Mesodermal cell (in vitro differentiated cells): ENCODE measurements at regions not wholly inside any gene's neighbourhood (a gene's known extent, or its start where the extent isn't known, plus 50 kb on each side); places are given as distances from the start of the nearest gene placed in this dataset.

Experiments used
- H3K27ac ChIP-seq: 2 replicates; pipeline ENCODE4 v1.7.0; 2013; ENCODE audit warnings: mild to moderate bottlenecking, low read depth, low read length, moderate library complexity; ENCODE audit not compliant: severe bottlenecking
- H3K36me3 ChIP-seq: 2 replicates; pipeline ENCODE4 v1.7.1; 2013; ENCODE audit warnings: mild to moderate bottlenecking, low read length, moderate library complexity; ENCODE audit not compliant: control insufficient read depth, insufficient read depth
- H3K4me1 ChIP-seq: one replicate; pipeline ENCODE4 v1.7.1; 2013; ENCODE audit warnings: mild to moderate bottlenecking, low read length; ENCODE audit not compliant: insufficient read depth, control insufficient read depth, poor library complexity, severe bottlenecking
- H3K4me3 ChIP-seq: 2 replicates; pipeline ENCODE4 v1.7.0; 2013; ENCODE audit warnings: low read length, control low read depth, mild to moderate bottlenecking; ENCODE audit not compliant: insufficient read depth, poor library complexity, severe bottlenecking; ENCODE audit errors: extremely low read depth
- H3K9me3 ChIP-seq: 2 replicates; pipeline ENCODE4 v1.7.1; 2013; ENCODE audit warnings: mild to moderate bottlenecking, low read length, moderate library complexity; ENCODE audit not compliant: control insufficient read depth
- WGBS, 2 experiments: methylation state at CpG; one replicate each; pipeline ENCODE4 v1.1.5; 2013; ENCODE audit warnings: missing lambda C conversion rate in 2 of 2; ENCODE audit not compliant: insufficient coverage in 2 of 2; 5-methylcytosine and 5-hydroxymethylcytosine counted together

DNA sequence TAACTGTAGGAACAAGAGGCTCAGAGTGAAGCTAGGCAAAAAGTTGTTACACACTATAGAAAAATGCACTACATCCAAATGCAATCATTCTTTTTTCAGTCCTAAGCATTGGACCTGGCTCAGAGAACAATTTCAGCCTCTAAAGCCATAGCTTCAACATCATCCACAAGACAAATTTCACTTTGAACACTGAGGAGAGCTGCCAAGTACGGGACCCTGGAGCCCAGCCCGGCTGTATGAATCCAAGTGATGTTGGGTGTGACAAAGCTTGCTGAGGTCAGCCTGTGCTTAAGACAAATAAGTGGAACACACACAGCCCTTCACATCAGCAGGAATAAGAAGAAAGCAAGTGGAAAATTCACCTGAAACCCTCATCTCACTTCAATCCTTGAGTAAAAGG, 233.1 kb upstream of the PFKP start:
- Histone ChIP-seq H3K4me3 (no peak overlapping the region), H3K27ac (no peak overlapping the region), H3K36me3 (no peaks in the 10 kb centered on the region), H3K4me1 (no peaks in the 10 kb centered on the region), H3K9me3 (no peaks in the 10 kb centered on the region)
- WGBS, 2 experiments = no CpG with 5 or more reads among the region's 2 CpGs

DNA sequence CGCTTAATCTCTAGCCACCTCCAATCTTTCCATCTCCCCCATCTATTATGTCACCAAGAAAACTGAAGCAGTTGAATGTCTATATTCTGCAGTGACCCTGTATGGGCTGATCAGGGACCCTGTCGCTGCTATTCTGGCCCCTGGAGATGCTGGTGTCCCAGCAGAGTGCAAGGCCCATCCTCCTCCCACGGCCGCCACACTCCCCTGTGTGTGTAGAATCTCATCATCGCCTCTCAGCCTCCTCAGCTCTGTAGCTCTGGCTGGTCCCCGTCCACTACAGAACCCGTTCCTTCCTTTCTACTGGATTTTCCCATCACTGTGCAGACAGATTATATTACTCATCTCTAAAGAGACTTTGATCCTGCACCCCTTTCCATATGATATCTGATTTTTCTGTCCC, 235.8 kb upstream of the PFKP start:
- H3K36me3 ChIP-seq = no peaks in the 10 kb centered on the region
- 80 to 81% methylated on average over 7 of the region's 7 CpGs for WGBS, 2 experiments
- no peaks in the 10 kb centered on the region for H3K4me1 ChIP-seq
- no peak overlapping the region for H3K4me3 ChIP-seq
- no peaks in the 10 kb centered on the region for H3K9me3 ChIP-seq
- no peak overlapping the region for H3K27ac ChIP-seq

DNA sequence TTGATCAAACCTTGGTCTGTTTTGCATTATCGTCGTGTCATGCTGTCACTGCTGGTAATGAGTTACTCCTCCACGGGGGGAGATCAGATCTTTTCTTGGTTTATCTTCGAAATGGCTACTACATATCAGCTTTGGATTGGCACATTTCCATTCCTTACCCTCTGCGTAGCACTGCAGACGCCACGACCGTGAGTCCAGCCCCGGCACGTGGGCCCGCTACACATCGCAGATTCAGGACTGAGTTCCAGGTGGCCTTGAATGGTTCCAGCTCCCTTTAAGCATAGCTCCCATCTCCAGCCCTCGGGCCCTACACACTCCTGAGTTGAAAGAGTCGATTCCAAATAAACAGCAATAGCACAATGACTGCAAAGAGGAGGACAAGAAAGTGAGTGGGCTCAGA, 238.6 kb upstream of the PFKP start:
- H3K36me3 ChIP-seq = no peaks in the 10 kb centered on the region
- H3K4me1 ChIP-seq = no peaks in the 10 kb centered on the region
- WGBS, 2 experiments = 96 to 100% methylated on average over 8 to 13 of the region's 14 CpGs
- H3K9me3 ChIP-seq = no peaks in the 10 kb centered on the region
- H3K4me3 ChIP-seq = no peak overlapping the region
- H3K27ac ChIP-seq = no peak overlapping the region

DNA sequence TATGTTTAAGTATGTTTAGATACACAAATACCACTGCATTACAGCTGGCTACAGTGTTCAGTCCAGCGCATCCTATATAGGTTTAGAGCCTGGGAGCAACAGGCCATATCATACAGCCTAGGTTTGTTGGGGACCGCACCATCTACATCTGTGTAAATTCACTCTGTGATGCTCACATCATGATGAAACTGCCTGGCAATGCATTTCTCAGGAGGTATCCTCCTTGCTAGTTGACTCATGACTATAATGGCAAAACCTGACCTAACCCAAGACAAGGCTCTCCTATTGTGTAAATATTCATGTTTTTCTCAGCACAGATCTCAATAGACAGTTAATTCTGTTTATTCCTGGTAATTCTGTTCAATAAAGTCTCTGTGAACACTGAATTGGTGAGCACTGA, 240.7 kb upstream of the PFKP start:
- 0% methylated on average over 1 of the region's 2 CpGs; no CpG with 5 or more reads in 1 of the 2 experiments for WGBS, 2 experiments
- Histone ChIP-seq H3K4me1 (no peaks in the 10 kb centered on the region), H3K4me3 (no peak overlapping the region), H3K9me3 (no peaks in the 10 kb centered on the region), H3K36me3 (no peaks in the 10 kb centered on the region), H3K27ac (no peak overlapping the region)

DNA sequence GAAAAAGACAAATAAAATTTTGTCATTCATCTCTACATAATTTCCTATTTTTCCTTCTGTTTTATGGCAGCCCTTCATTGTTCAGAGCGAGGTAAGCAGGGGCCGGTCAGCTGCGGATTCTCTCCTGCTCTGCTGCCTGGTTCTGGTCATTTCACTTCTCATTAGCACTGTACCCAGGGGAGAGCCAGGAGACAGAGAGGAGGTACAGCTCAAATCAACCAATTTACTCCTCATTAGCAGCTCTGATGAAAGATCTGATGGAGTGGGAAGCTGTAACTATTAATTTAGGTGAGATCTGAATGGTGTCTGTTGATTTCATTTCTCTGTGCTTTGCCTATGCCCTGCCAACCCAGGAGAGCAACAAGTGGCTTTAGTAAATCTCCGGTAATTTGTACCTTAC, 241.5 kb upstream of the PFKP start:
- no peak overlapping the region for H3K4me3 ChIP-seq
- no peaks in the 10 kb centered on the region for H3K36me3 ChIP-seq
- H3K9me3 ChIP-seq = no peaks in the 10 kb centered on the region
- no peak overlapping the region for H3K27ac ChIP-seq
- H3K4me1 ChIP-seq = no peaks in the 10 kb centered on the region
- WGBS, 2 experiments = 85 to 98% methylated on average over 4 of the region's 4 CpGs

DNA sequence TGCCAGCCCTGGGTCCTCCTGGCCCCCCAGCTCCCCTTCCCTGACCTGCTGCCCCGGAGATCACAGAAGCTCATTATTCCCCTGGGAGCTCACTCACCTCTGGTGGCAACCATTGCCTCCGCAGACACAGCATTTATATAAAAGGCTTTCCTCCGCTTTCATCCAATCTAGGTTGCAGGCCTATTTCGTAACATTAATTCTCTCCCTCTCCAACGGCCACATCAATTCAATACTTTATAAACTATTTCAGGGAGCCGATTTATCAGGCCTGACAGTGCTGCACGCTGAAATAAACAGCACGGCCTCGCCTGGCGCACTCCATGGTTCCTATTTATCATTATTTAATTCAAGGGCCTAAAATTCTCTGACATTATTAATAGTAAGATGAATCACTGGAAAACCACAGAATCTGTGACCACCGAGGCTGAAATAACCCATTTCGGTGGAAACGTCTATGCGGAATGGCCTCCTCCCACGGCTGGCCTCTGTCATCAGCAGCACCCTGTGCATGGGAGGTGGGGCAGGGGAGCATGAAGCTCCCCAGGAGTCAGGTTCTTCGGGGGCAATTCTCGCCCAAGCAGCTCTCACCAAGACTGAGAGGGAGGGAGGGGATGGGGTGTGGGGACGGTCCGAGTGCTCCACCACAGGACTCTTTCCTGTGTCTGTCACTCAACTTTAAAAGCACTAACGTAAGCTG, 249.3 kb upstream of the PFKP start:
- H3K27ac ChIP-seq = no peak overlapping the region

DNA sequence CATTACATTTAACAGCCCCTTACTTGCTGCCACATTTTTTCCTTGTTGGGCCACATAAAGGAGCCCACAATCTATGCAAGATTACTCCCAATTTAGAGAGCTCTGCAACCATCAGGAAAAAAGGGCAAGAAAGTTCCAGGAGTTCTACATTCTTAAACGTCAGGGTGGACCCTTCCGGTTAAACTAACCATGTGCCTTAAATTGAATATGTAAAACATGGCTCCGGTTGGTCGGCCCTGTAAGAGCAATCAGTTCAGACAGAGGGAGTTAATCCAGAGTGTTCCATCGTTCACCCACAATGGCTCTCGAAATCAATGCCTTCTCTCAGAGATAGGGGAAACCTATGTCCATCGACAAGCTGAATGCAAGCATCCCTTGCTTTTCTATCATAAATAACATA, 253.7 kb upstream of the PFKP start:
- Histone ChIP-seq H3K36me3 (no peaks in the 10 kb centered on the region), H3K4me1 (no peaks in the 10 kb centered on the region), H3K9me3 (no peaks in the 10 kb centered on the region), H3K4me3 (no peak overlapping the region), H3K27ac (no peak overlapping the region)
- WGBS, 2 experiments = 77 to 98% methylated on average over 5 to 6 of the region's 7 CpGs

More for the DNA sequence above, 249.3 kb upstream of the PFKP start:
- 85 to 91% methylated on average over 11 to 14 of the region's 20 CpGs for WGBS, 2 experiments
- Histone ChIP-seq H3K4me3 (no peak overlapping the region), H3K9me3 (no peaks in the 10 kb centered on the region), H3K36me3 (no peaks in the 10 kb centered on the region), H3K4me1 (no peaks in the 10 kb centered on the region)

DNA sequence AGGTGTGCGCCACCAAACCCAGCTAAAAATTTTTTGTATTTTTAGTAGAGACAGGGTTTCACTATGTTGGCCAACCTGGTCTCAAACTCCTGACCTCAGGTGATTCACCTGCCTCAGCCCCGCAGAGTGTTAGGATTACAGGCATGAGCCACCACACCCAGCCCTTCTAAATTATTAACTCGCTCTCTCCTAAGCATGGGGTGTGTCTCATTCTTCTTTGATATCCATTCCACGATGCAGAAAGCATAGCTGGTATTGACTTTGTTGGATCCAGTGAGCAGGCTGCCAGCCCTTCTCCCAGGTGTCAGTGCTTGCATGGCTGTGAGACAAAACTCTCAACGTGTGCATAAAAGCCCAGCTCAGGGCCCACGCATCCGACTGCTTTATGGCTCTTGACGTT, 254.1 kb upstream of the PFKP start:
- WGBS, 2 experiments = 86 to 94% methylated on average over 5 to 6 of the region's 8 CpGs
- H3K27ac ChIP-seq = no peak overlapping the region
- no peaks in the 10 kb centered on the region for H3K9me3 ChIP-seq
- H3K4me1 ChIP-seq = no peaks in the 10 kb centered on the region
- no peaks in the 10 kb centered on the region for H3K36me3 ChIP-seq
- H3K4me3 ChIP-seq = no peak overlapping the region

DNA sequence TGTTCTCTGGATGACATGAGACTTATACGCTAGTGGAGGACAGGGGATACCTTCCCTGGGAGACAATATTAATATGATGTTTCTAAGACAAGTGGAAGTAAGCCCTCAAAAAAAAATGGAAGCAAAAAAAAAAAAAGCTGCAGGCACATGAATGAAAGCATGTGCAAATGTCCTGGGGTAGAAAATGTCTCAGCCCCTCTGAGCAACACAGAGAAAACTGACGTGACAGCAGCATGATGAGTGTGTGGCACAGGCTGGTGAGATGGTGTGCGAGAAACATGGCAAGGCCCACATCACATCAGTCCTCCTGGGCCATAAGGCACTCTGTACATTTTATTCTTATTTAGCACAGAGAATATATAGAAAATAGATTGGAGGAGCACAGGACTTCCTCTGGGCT, 254.7 kb upstream of the PFKP start:
- H3K4me3 ChIP-seq = no peak overlapping the region
- WGBS, 2 experiments = 86 to 100% methylated on average over 1 of the region's 3 CpGs
- H3K4me1 ChIP-seq = no peaks in the 10 kb centered on the region
- H3K36me3 ChIP-seq = no peaks in the 10 kb centered on the region
- no peaks in the 10 kb centered on the region for H3K9me3 ChIP-seq
- no peak overlapping the region for H3K27ac ChIP-seq

DNA sequence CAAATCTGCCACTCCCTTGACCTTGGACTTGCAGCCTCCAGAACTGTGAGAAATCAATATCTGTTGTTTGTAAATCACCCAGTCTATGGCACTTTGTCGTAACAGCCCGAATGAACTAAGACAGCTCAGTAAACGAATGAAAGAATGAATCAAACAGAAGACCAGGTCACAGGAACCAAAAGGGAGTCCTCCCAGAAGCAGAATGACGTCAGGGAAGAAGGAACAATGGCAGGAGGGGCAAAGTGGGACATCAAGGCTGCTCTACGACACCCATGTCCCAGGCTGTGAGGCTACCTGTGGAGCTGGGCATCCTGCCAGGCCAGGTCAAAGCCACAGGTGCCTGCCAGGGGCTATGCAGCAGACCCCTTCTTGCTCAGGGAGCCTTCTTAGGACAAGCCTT, 267.2 kb upstream of the PFKP start:
- H3K4me1 ChIP-seq = no peaks in the 10 kb centered on the region
- H3K36me3 ChIP-seq = no peaks in the 10 kb centered on the region
- no peak overlapping the region for H3K27ac ChIP-seq
- no peaks in the 10 kb centered on the region for H3K9me3 ChIP-seq
- 81 to 97% methylated on average over 5 of the region's 5 CpGs for WGBS, 2 experiments
- H3K4me3 ChIP-seq = no peak overlapping the region

DNA sequence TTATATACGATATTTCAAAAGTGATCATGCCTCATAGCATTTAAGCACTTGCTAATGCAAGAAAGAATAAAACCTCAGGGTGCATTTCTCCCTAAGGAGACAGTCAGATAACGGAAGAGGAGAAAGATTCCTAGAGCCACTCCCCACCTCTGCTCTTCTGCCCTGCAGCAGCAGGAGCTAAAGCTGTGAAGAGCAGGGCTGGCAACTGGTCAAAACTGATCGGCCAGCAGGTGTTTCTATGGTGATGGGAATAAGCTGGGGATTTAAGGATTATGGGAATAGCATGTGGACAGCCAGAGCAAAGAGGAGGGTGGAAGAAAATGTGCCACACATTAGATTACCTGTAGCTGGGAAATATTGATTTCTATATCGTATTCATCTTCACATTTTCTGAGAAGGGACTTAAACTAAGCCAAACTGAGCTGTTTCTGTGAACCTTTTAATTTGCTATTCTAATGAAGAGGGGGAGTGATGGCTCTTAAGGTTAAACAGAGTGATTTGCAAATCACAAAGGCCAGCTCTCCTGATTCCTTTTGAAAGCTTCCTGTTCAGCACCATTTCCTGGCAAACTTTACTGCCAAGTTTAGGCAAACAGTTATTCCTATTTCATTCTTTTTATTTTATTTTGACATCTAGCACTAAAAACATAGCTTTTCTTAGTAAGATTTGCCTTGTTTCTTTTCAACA, 268.9 kb upstream of the PFKP start:
- no peak overlapping the region for H3K27ac ChIP-seq
- no peak overlapping the region for H3K4me3 ChIP-seq
- no peaks in the 10 kb centered on the region for H3K4me1 ChIP-seq
- WGBS, 2 experiments = 26 to 29% methylated on average over 2 of the region's 4 CpGs
- no peaks in the 10 kb centered on the region for H3K36me3 ChIP-seq
- no peaks in the 10 kb centered on the region for H3K9me3 ChIP-seq
